Mesodermal cell (in vitro differentiated cells): ENCODE measurements at regions not wholly inside any gene's neighbourhood (a gene's known extent, or its start where the extent isn't known, plus 50 kb on each side); places are given as distances from the start of the nearest gene placed in this dataset.

Experiments used
- H3K27ac ChIP-seq: 2 replicates; pipeline ENCODE4 v1.7.0; 2013; ENCODE audit warnings: mild to moderate bottlenecking, low read depth, low read length, moderate library complexity; ENCODE audit not compliant: severe bottlenecking
- H3K36me3 ChIP-seq: 2 replicates; pipeline ENCODE4 v1.7.1; 2013; ENCODE audit warnings: mild to moderate bottlenecking, low read length, moderate library complexity; ENCODE audit not compliant: control insufficient read depth, insufficient read depth
- H3K4me1 ChIP-seq: one replicate; pipeline ENCODE4 v1.7.1; 2013; ENCODE audit warnings: mild to moderate bottlenecking, low read length; ENCODE audit not compliant: insufficient read depth, control insufficient read depth, poor library complexity, severe bottlenecking
- H3K4me3 ChIP-seq: 2 replicates; pipeline ENCODE4 v1.7.0; 2013; ENCODE audit warnings: low read length, control low read depth, mild to moderate bottlenecking; ENCODE audit not compliant: insufficient read depth, poor library complexity, severe bottlenecking; ENCODE audit errors: extremely low read depth
- H3K9me3 ChIP-seq: 2 replicates; pipeline ENCODE4 v1.7.1; 2013; ENCODE audit warnings: mild to moderate bottlenecking, low read length, moderate library complexity; ENCODE audit not compliant: control insufficient read depth
- WGBS, 2 experiments: methylation state at CpG; one replicate each; pipeline ENCODE4 v1.1.5; 2013; ENCODE audit warnings: missing lambda C conversion rate in 2 of 2; ENCODE audit not compliant: insufficient coverage in 2 of 2; 5-methylcytosine and 5-hydroxymethylcytosine counted together

GRCh38 chr17:72056727-72057290, 64.0 kb upstream of the SOX9 start:
- H3K4me3 ChIP-seq: no peak overlapping the region
- no peaks in the 10 kb centered on the region for H3K4me1 ChIP-seq
- H3K9me3 ChIP-seq: no peaks in the 10 kb centered on the region
- H3K27ac ChIP-seq: no peak overlapping the region
- no peaks in the 10 kb centered on the region for H3K36me3 ChIP-seq
- WGBS, 2 experiments: 80 to 83% methylated on average over 1 to 2 of the region's 3 CpGs

- no peaks in the 10 kb centered on the region for H3K9me3 ChIP-seq
- no peak overlapping the region for H3K27ac ChIP-seq
- H3K36me3 ChIP-seq: no peaks in the 10 kb centered on the region
- H3K4me3 ChIP-seq: no peak overlapping the region
- H3K4me1 ChIP-seq: no peaks in the 10 kb centered on the region
- no CpG with 5 or more reads among the region's 1 CpG for WGBS, 2 experiments
Observed at GRCh38 chr17:72060084-72060483, 60.7 kb upstream of the SOX9 start.

- Histone ChIP-seq H3K4me1 (no peaks in the 10 kb centered on the region), H3K27ac (no peak overlapping the region), H3K9me3 (no peaks in the 10 kb centered on the region), H3K4me3 (no peak overlapping the region), H3K36me3 (no peaks in the 10 kb centered on the region)
- 80 to 92% methylated on average over 2 of the region's 3 CpGs for WGBS, 2 experiments
Observed at GRCh38 chr17:72063262-72063661, 57.6 kb upstream of the SOX9 start.

- no peaks in the 10 kb centered on the region for H3K9me3 ChIP-seq
- H3K27ac ChIP-seq: no peak overlapping the region
- WGBS, 2 experiments: 89 to 100% methylated on average over 3 of the region's 4 CpGs
- no peaks in the 10 kb centered on the region for H3K36me3 ChIP-seq
- no peak overlapping the region for H3K4me3 ChIP-seq
- H3K4me1 ChIP-seq: no peaks in the 10 kb centered on the region
Observed at GRCh38 chr17:72063756-72064450, 56.9 kb upstream of the SOX9 start.

- Histone ChIP-seq H3K9me3 (no peaks in the 10 kb centered on the region), H3K4me3 (no peak overlapping the region), H3K27ac (no peak overlapping the region), H3K36me3 (no peaks in the 10 kb centered on the region), H3K4me1 (no peaks in the 10 kb centered on the region)
- 92 to 100% methylated on average over 2 of the region's 2 CpGs for WGBS, 2 experiments
Observed at GRCh38 chr17:72064606-72065193, 56.1 kb upstream of the SOX9 start.

GRCh38 chr17:72065556-72065955, 55.3 kb upstream of the SOX9 start:
- no peaks in the 10 kb centered on the region for H3K9me3 ChIP-seq
- no peak overlapping the region for H3K4me3 ChIP-seq
- H3K4me1 ChIP-seq: no peaks in the 10 kb centered on the region
- H3K27ac ChIP-seq: no peak overlapping the region
- no peaks in the 10 kb centered on the region for H3K36me3 ChIP-seq
- 93 to 100% methylated on average over 1 to 2 of the region's 4 CpGs for WGBS, 2 experiments

- Histone ChIP-seq H3K36me3 (no peaks in the 10 kb centered on the region), H3K9me3 (no peaks in the 10 kb centered on the region), H3K4me1 (no peaks in the 10 kb centered on the region), H3K4me3 (no peak overlapping the region), H3K27ac (no peak overlapping the region)
- no CpG with 5 or more reads among the region's 1 CpG for WGBS, 2 experiments
Observed at GRCh38 chr17:72068643-72069042, 52.2 kb upstream of the SOX9 start.

- Histone ChIP-seq H3K27ac (no peak overlapping the region), H3K4me3 (no peak overlapping the region), H3K9me3 (no peaks in the 10 kb centered on the region), H3K36me3 (no peaks in the 10 kb centered on the region), H3K4me1 (no peaks in the 10 kb centered on the region)
- 94 to 100% methylated on average over 2 of the region's 2 CpGs for WGBS, 2 experiments
Observed at GRCh38 chr17:72069586-72070202, 51.1 kb upstream of the SOX9 start.
